H7 (cell line): ENCODE measurements at regions not wholly inside any gene's neighbourhood (a gene's known extent, or its start where the extent isn't known, plus 50 kb on each side); places are given as distances from the start of the nearest gene placed in this dataset.

Experiments
- DNase-seq: peaks from one replicate; pipeline ENCODE4 v3.0.0; 2012
- H3K27me3 ChIP-seq: 2 replicates; pipeline ENCODE4 v1.6.0; 2011; ENCODE audit warnings: mild to moderate bottlenecking, low read length; ENCODE audit not compliant: control insufficient read depth, insufficient read depth
- H3K36me3 ChIP-seq: replicated peaks from 2 replicates; pipeline ENCODE4 v1.5.1; 2011; ENCODE audit warnings: low read length; ENCODE audit not compliant: control insufficient read depth, insufficient read depth
- H3K4me3 ChIP-seq: 2 replicates; pipeline ENCODE4 v1.5.1; 2011; ENCODE audit warnings: low read depth, mild to moderate bottlenecking, control low read depth, low read length, moderate library complexity; ENCODE audit not compliant: insufficient read depth

- Histone ChIP-seq H3K4me3 (no peak overlapping the region), H3K36me3 (no peaks in the 10 kb centered on the region), H3K27me3 (no peaks in the 10 kb centered on the region)
- DNase-seq: peak; percentile 42
Observed at GRCh38 chr6:79431537-79431933, 105.7 kb downstream of the LCA5 start.

DNA sequence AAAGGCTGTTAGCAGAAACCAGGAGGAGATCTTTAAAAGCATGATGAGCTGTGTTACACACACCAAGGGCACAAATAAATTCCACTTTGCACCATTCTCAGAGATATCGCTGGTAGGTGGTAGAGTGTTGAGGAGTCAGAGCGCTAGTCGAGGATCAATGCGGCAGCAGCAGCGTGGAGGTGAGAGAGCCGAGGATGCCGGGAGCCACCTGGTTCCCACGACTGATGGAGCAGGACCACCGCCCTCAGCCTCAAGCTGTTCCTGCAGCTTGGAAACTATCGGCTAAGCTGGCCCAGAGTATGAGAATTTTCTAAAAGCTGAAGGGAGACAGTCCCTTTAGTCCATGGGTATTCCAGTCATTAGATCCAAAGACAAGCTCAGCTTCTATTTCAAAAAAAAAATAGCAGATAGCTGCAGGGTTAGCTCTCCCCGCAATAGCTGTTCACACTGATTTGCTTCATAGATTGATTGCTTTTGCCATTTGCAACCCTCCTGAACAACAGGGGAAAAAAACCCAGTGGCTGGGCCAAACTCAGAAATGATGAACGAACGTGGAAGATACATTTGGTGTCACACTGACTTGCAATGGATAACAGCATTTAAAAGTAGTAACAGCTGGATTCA lies 106.2 kb downstream of the LCA5 start:
- Histone ChIP-seq H3K4me3 (no peak overlapping the region), H3K27me3 (no peaks in the 10 kb centered on the region)
- DNase-seq: no peak

GRCh38 chr6:79427721-79428120 lies 109.5 kb downstream of the LCA5 start:
- Histone ChIP-seq H3K36me3 (no peaks in the 10 kb centered on the region), H3K27me3 (no peaks in the 10 kb centered on the region), H3K4me3 (no peak overlapping the region)
- no peak for DNase-seq

More for the DNA sequence above, 106.2 kb downstream of the LCA5 start:
- no peaks in the 10 kb centered on the region for H3K36me3 ChIP-seq

GRCh38 chr6:79426625-79427278 lies 110.5 kb downstream of the LCA5 start:
- no peak overlapping the region for H3K4me3 ChIP-seq
- no peaks in the 10 kb centered on the region for H3K27me3 ChIP-seq
- H3K36me3 ChIP-seq: no peaks in the 10 kb centered on the region
- DNase-seq: no peak

GRCh38 chr6:79425589-79426311 lies 111.5 kb downstream of the LCA5 start:
- no peak overlapping the region for H3K4me3 ChIP-seq
- DNase-seq: no peak
- no peaks in the 10 kb centered on the region for H3K36me3 ChIP-seq
- no peaks in the 10 kb centered on the region for H3K27me3 ChIP-seq

- DNase-seq: no peak
Observed at GRCh38 chr6:79423216-79423615, 114.0 kb downstream of the LCA5 start.

GRCh38 chr6:79422666-79423065 lies 114.6 kb downstream of the LCA5 start:
- Histone ChIP-seq H3K4me3 (no peak overlapping the region), H3K36me3 (no peaks in the 10 kb centered on the region), H3K27me3 (no peaks in the 10 kb centered on the region)
- no peak for DNase-seq

More at GRCh38 chr6:79423216-79423615, 114.0 kb downstream of the LCA5 start:
- no peaks in the 10 kb centered on the region for H3K27me3 ChIP-seq
- H3K4me3 ChIP-seq: no peak overlapping the region
- H3K36me3 ChIP-seq: no peaks in the 10 kb centered on the region

DNA sequence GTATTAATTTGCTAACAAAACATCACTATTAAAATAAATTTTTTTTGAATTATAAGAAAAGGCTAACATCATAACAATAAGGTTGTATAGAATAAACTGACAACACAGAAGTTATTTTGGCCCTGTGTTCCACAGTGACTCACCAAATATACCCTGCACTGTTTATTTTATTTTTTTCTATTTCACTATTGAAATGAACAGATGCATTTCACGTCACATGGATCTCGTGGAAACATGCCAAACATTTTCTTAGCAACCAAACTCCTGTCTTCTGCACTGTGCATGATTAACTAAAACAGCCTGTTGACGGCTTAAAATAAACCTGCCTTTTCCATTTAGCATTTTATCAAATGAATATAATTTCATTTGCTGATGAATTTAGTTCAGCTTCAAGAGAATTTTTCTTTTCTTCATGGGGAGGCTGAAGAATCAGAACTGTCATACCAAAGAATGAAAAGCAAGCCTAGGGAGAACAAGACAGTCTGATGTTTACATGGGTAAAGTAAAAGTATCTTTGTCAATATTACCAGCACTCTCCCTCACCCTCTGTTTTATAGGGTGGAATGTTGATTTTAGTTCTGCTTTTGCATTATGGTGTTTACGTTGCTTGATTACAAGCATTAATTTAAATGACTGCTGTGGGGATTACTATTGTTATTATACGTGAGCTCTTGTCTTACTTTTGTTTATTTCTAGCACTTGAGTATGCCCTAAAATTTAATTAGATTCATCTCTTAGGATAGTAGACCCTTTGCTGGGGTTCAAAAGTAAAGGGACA lies 115.3 kb downstream of the LCA5 start:
- DNase-seq: no peak
- Histone ChIP-seq H3K36me3 (no peaks in the 10 kb centered on the region), H3K27me3 (no peaks in the 10 kb centered on the region), H3K4me3 (no peak overlapping the region)

DNA sequence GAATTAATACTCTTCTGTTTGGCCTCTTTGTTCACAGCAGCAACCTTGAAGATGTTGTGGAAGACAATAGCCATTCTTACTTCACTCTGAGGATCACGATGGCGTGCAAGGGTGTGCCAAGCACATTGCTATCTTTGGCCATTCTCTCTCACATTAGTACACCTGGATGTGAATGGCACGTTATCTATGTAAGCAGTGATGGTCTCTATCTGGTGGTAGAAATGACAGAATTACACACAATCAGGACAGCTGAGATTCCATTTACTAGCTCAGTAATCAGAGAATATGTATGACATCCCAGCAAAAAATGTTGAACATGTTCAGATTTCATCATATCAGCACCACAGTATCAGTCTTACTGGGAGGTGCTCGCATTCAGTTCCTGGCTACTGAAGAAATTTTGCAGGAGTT lies 116.2 kb downstream of the LCA5 start:
- Histone ChIP-seq H3K27me3 (no peaks in the 10 kb centered on the region), H3K36me3 (no peaks in the 10 kb centered on the region), H3K4me3 (no peak overlapping the region)
- DNase-seq: no peak

DNA sequence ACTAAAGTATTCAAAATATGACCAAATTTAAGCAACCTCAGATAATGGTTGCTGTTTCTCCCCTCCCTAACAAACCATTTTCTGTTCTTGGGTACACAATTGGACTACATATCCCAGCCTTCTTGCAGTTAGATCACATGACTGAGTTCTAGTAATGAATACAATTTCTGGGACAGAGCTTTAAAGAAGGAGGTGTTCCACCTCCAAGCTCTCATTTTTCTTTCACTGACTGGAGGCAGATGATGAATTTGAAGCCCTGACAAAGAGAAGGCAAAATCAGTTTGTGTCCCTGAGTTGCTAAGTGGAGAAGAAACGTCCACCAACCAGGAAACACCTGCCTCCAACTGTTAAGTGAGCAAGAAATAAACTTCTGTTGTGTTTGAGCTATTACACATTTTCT lies 117.2 kb downstream of the LCA5 start:
- DNase-seq: no peak
- no peaks in the 10 kb centered on the region for H3K27me3 ChIP-seq
- no peak overlapping the region for H3K4me3 ChIP-seq

DNA sequence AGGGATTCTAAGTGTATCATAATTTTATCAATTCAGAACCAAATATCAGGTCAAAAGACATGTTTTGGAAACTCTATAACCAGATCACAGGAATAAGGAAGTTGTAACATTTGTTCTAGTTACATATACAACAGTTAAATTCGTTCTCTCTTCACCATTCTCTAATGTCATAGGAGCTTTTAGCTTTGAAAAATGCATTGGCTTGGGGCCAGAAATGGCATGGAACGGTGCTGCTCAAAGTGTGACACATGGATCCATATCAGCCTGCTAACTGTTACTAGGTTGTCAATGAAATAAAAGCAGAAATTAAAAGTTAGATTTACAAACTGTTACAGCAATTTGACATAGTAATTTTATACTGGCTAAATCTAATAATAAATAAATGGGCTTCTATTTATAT lies 120.3 kb downstream of the LCA5 start:
- H3K27me3 ChIP-seq: no peaks in the 10 kb centered on the region
- no peak for DNase-seq
- H3K4me3 ChIP-seq: no peak overlapping the region
- H3K36me3 ChIP-seq: no peaks in the 10 kb centered on the region

More for the DNA sequence above, 117.2 kb downstream of the LCA5 start:
- H3K36me3 ChIP-seq: no peaks in the 10 kb centered on the region

DNA sequence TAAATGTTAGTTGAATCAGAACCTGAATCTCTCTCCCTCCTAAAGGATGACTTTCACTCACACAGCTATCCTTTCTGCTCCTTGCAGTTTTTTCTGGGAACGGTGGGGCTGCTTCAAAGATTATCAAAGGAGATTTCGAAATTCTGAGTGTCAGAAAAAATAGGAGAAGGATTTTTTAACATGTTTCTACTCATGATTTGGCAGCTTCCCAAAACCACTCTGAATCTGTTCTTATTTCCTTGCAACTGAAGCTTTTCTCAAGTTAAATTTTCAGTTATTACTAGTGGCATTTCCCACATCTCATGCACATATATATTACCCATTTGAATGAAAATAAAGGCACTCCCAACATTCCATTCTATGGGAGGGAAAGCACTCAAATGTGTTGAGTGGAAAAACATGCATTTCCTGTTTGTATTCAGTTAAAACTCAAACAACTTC lies 123.6 kb downstream of the LCA5 start:
- Histone ChIP-seq H3K36me3 (no peaks in the 10 kb centered on the region), H3K4me3 (no peak overlapping the region), H3K27me3 (no peaks in the 10 kb centered on the region)
- DNase-seq: no peak

DNA sequence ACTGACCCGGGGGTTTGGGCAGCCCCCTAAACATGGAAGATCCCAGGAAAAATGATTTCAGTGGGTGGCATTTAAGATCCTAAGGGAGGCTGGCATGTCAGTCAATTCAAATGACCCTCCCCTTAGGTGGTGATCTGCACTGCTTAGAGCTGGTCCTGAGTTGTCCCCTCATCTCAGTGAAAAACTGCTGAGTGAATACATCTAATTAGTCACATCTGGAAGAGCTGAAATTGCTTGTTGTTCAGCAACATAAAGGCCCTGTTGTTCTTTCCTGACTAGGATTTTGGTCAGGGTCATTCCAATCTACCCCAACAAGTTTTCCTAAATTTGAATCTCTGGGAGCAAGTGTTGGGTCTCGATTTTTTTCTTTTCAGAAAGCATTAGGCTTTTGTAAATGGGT lies 126.4 kb downstream of the LCA5 start:
- DNase-seq: no peak
- Histone ChIP-seq H3K4me3 (no peak overlapping the region), H3K36me3 (no peaks in the 10 kb centered on the region), H3K27me3 (no peaks in the 10 kb centered on the region)

DNA sequence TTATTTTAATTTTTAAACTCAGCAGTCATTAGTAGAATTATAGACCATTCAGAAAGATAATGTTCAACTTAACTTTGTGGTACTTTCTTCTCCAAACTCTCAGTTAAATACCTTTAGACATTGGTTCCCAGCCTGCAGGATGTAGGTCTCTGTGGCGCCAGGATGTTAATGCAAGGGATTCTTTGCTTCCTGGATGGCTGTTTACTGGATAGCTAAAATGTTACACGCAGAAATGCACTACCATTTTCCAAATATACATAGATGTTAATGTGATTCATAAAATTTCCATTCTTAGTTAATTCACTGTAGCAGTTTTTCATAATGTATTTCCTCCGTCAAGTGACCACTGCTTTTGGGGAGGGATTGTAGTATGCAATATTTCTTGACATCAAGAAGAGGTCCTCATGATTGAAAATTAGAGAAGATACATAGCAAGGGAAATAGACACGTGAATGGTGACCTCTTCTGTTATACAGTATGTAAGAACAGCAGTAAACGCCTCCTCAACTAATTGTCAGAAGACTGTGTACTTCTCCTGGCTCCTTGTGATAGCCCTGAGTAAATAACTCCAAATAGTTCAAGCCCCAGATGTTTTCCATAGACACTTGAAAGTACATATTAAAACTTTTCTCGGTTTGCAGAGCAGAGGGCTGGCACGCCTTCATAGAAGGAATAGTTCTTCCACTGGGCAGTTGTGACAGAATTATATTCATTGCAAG lies 128.8 kb downstream of the LCA5 start:
- Histone ChIP-seq H3K27me3 (no peaks in the 10 kb centered on the region), H3K36me3 (no peaks in the 10 kb centered on the region), H3K4me3 (no peak overlapping the region)
- DNase-seq: no peak
